Panc1 (cell line): ENCODE measurements at regions not wholly inside any gene's neighbourhood (a gene's known extent, or its start where the extent isn't known, plus 50 kb on each side); places are given as distances from the start of the nearest gene placed in this dataset.

Experiments used
- POLR2AphosphoS5 ChIP-seq: IDR thresholded peaks from 2 replicates; pipeline ENCODE4 v1.6.1; 2012; ENCODE audit warnings: mild to moderate bottlenecking, low read depth, low read length, moderate library complexity
- TF ChIP-seq, protein P1 (sequence below): fragments of 450-650 bp; IDR thresholded peaks from 2 replicates; pipeline ENCODE4 v1.5.1; 2017; ENCODE audit warnings: mild to moderate bottlenecking
- TF ChIP-seq, protein P2 (sequence below), 2 experiments: IDR thresholded peaks; 2 replicates each; pipeline ENCODE4 v1.6.1; 2011 to 2012; ENCODE audit warnings: low read depth in 2 of 2, control low read depth in 1 of 2, low read length in 1 of 2, mild to moderate bottlenecking in 1 of 2, moderate library complexity in 1 of 2; ENCODE audit not compliant: insufficient read depth in 1 of 2

DNA sequence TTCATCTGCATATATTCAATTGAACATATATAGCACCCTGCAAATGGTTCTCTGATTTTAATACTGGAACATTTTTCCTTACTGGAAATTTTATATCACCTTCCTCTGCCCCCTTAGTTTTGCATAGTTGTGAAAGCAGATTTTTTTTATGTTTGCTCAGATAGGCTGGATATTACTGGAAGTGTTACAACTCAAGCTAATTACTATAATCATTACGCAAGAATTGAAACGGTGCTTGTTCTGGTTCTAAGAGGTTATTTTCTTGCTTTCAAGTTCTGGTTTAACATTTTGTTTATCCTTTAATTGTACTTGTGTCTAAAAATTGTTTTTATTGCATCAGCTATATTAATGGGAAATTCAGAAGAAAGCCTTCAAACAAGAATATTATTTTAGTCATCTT, 95.6 kb upstream of the MYO16 start:
- TF ChIP-seq, protein P1, sequence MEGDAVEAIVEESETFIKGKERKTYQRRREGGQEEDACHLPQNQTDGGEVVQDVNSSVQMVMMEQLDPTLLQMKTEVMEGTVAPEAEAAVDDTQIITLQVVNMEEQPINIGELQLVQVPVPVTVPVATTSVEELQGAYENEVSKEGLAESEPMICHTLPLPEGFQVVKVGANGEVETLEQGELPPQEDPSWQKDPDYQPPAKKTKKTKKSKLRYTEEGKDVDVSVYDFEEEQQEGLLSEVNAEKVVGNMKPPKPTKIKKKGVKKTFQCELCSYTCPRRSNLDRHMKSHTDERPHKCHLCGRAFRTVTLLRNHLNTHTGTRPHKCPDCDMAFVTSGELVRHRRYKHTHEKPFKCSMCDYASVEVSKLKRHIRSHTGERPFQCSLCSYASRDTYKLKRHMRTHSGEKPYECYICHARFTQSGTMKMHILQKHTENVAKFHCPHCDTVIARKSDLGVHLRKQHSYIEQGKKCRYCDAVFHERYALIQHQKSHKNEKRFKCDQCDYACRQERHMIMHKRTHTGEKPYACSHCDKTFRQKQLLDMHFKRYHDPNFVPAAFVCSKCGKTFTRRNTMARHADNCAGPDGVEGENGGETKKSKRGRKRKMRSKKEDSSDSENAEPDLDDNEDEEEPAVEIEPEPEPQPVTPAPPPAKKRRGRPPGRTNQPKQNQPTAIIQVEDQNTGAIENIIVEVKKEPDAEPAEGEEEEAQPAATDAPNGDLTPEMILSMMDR, result no peak
- no peak for TF ChIP-seq POLR2AphosphoS5
- TF ChIP-seq, protein P2, sequence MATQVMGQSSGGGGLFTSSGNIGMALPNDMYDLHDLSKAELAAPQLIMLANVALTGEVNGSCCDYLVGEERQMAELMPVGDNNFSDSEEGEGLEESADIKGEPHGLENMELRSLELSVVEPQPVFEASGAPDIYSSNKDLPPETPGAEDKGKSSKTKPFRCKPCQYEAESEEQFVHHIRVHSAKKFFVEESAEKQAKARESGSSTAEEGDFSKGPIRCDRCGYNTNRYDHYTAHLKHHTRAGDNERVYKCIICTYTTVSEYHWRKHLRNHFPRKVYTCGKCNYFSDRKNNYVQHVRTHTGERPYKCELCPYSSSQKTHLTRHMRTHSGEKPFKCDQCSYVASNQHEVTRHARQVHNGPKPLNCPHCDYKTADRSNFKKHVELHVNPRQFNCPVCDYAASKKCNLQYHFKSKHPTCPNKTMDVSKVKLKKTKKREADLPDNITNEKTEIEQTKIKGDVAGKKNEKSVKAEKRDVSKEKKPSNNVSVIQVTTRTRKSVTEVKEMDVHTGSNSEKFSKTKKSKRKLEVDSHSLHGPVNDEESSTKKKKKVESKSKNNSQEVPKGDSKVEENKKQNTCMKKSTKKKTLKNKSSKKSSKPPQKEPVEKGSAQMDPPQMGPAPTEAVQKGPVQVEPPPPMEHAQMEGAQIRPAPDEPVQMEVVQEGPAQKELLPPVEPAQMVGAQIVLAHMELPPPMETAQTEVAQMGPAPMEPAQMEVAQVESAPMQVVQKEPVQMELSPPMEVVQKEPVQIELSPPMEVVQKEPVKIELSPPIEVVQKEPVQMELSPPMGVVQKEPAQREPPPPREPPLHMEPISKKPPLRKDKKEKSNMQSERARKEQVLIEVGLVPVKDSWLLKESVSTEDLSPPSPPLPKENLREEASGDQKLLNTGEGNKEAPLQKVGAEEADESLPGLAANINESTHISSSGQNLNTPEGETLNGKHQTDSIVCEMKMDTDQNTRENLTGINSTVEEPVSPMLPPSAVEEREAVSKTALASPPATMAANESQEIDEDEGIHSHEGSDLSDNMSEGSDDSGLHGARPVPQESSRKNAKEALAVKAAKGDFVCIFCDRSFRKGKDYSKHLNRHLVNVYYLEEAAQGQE (IDR thresholded peaks at IDR 0.05; ENCODE audit: insufficient read depth in 1 of 2, low read depth in 2 of 2, low read length in 1 of 2), result no peak
